ENCODE measurements at regions not wholly inside any gene's neighbourhood (a gene's known extent, or its start where the extent isn't known, plus 50 kb on each side); places are given as distances from the start of the nearest gene placed in this dataset.

GRCh38 chr10:8180360-8181109, 126.0 kb downstream of the GATA3 start:
- TF ChIP-seq PATZ1 (CRISPR knock-in tag; IDR thresholded peaks at IDR 0.05; ENCODE audit: borderline replicate concordance) (no peak), OSR1 (CRISPR knock-in tag; IDR thresholded peaks at IDR 0.05) (no peak), RARB (CRISPR knock-in tag; IDR thresholded peaks at IDR 0.05) (no peak), BACH2 (CRISPR knock-in tag; IDR thresholded peaks at IDR 0.05; ENCODE audit: borderline replicate concordance) (no peak), CSRNP3 (CRISPR knock-in tag; IDR thresholded peaks at IDR 0.05) (no peak), CREB5 (CRISPR knock-in tag; IDR thresholded peaks at IDR 0.05; ENCODE audit: low read depth) (no peak), POU6F1 (CRISPR knock-in tag; IDR thresholded peaks at IDR 0.05; ENCODE audit: borderline replicate concordance, low read depth) (no peak)
